MCF 10A (cell line): ENCODE measurements at regions not wholly inside any gene's neighbourhood (a gene's known extent, or its start where the extent isn't known, plus 50 kb on each side); places are given as distances from the start of the nearest gene placed in this dataset.

Experiments used
- BruUV-seq: library from RNA; stranded (reverse); fragments of 400-500 nt; replicated peaks from 2 replicates; lab custom pipeline; 2021; lab: Mats Ljungman, UMichigan
- CTCF ChIA-PET: fragments of 300-600 bp; sonication (Branson Sonifier 250); formaldehyde crosslinking; extraction: SDS; loops from one replicate; lab custom pipeline; 2021; ENCODE audit warnings: antibody characterized with exemption, inconsistent platforms; lab: Yijun Ruan, JAX
- POLR2A ChIA-PET: fragments of 300-600, 350-650 bp; sonication (Branson Sonifier 250); formaldehyde crosslinking; extraction: SDS; loops from one replicate; lab custom pipeline; 2020; ENCODE audit warnings: antibody characterized with exemption, inconsistent platforms; lab: Yijun Ruan, JAX
- DNase-seq: peaks from one replicate; pipeline ENCODE4 v3.0.0-alpha.2; 2018; ENCODE audit not compliant: unreplicated experiment
- H3K27ac Mint-ChIP-seq: one replicate; pipeline ENCODE4 v1.8.0; 2022; ENCODE audit warnings: mild to moderate bottlenecking, low read depth, mixed read lengths; ENCODE audit not compliant: unreplicated experiment
- H3K27me3 Mint-ChIP-seq: one replicate; pipeline ENCODE4 v1.8.0; 2022; ENCODE audit warnings: mixed read lengths; ENCODE audit not compliant: insufficient read depth, unreplicated experiment
- H3K36me3 Mint-ChIP-seq: one replicate; pipeline ENCODE4 v1.8.0; 2022; ENCODE audit warnings: mild to moderate bottlenecking, moderate library complexity, mixed read lengths; ENCODE audit not compliant: insufficient read depth, unreplicated experiment
- H3K4me1 Mint-ChIP-seq: one replicate; pipeline ENCODE4 v1.8.0; 2022; ENCODE audit warnings: mixed read lengths; ENCODE audit not compliant: insufficient read depth, unreplicated experiment
- H3K4me3 Mint-ChIP-seq: one replicate; pipeline ENCODE4 v1.8.0; 2022; ENCODE audit warnings: mild to moderate bottlenecking, moderate library complexity, mixed read lengths; ENCODE audit not compliant: unreplicated experiment
- H3K9me3 Mint-ChIP-seq: one replicate; pipeline ENCODE4 v1.8.0; 2022; ENCODE audit warnings: mixed read lengths; ENCODE audit not compliant: unreplicated experiment
- CTCF ChIP-seq: fragments of 200-600 bp; IDR thresholded peaks from one replicate; pipeline ENCODE4 v1.8.0; 2022; ENCODE audit warnings: antibody characterized with exemption, mild to moderate bottlenecking; ENCODE audit not compliant: unreplicated experiment
- intact Hi-C: fragments of 100-400 bp; cut with micrococcal nuclease; formaldehyde crosslinking; loops from 2 replicates; pipeline ENCODE4 v1.14.1; 2022

DNA sequence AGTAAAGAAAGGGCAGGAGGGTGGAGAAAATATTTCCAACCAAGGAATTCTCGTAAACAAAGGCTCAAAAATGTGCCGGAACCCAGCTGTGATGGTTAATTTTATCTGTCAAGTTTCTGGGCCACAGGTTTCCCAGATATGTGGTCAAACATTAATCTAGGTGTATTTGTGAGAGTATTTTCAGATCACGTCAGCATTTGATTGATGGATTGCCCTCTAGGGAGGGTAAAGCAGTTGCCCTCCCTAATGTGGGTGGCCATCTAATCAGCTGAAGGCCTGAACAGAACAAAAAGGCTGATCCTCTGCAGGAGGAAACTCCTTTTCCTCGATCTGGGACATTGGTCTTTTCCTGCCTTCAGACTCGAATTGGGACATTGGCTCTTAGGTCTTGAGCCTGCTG is 298.7 kb upstream of the TCF21 start:
- BruUV-seq, result no TSS peak
- DNase-seq, result peak; percentile 49
- no peaks in the 10 kb centered on the region for H3K36me3 Mint-ChIP-seq
- ChIA-PET CTCF (interaction anchor here (0.5 to 4.4 kb wide), 6 partner anchors 10 to 533 kb away, joined by 3 to 32 read pairs (median 6); no protein-coding TSS in a partner anchor), POLR2A (interaction anchor here (0.6 to 3.9 kb wide), 14 partner anchors 10 to 992 kb away, joined by 3 to 23 read pairs (median 3); no protein-coding TSS in a partner anchor)
- intact Hi-C loops, result no loop called here
- no peak overlapping the region for H3K4me3 Mint-ChIP-seq
- H3K9me3 Mint-ChIP-seq, result no peaks in the 10 kb centered on the region
- no peak for TF ChIP-seq CTCF
- H3K27ac Mint-ChIP-seq, result peak overlapping the region; percentile 93
- H3K27me3 Mint-ChIP-seq, result no peaks in the 10 kb centered on the region
- H3K4me1 Mint-ChIP-seq, result peaks cover 27% of the 10 kb centered on the region

DNA sequence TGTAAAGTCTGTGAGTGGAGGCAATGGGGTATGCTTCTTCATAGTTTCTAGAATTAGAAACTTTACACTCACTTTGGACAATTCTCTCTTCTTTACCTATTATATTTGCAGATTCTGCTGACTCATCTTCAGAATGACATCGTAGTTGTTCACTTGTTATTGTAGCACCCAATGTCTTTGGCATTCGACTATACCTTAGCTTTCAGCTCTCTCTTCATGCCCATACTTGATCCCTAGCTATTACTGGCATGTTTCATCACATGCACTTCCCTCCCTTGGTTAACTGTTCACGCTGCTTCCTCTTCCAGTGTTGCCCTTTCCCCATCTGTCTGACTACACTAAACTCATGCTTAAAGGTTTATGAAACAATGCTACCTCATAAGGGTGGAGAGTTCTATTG is 298.1 kb upstream of the TCF21 start:
- no TSS peak for BruUV-seq
- H3K9me3 Mint-ChIP-seq, result no peaks in the 10 kb centered on the region
- intact Hi-C loops, result loop anchor here (1.0 kb wide), 3 partner anchors 18 to 114 kb away; no protein-coding TSS in a partner anchor
- TF ChIP-seq CTCF, result no peak
- H3K27ac Mint-ChIP-seq, result peak overlapping the region; percentile 93
- peak; percentile 94 for DNase-seq
- no peak overlapping the region for H3K4me3 Mint-ChIP-seq
- CTCF ChIA-PET, result interaction anchor here (0.6 to 4.4 kb wide), 7 partner anchors 9 to 532 kb away, joined by 3 to 32 read pairs (median 7); no protein-coding TSS in a partner anchor
- H3K27me3 Mint-ChIP-seq, result no peaks in the 10 kb centered on the region
- no peaks in the 10 kb centered on the region for H3K36me3 Mint-ChIP-seq
- H3K4me1 Mint-ChIP-seq, result peaks cover 27% of the 10 kb centered on the region
- POLR2A ChIA-PET, result interaction anchor here (0.6 to 3.9 kb wide), 17 partner anchors 10 to 779 kb away, joined by 3 to 23 read pairs (median 3); no protein-coding TSS in a partner anchor

GRCh38 chr6:133591275-133591674 is 297.6 kb upstream of the TCF21 start:
- H3K27me3 Mint-ChIP-seq, result no peaks in the 10 kb centered on the region
- ChIA-PET POLR2A (interaction anchor here (0.9 to 3.9 kb wide), 15 partner anchors 11 to 779 kb away, joined by 3 to 23 read pairs (median 3); no protein-coding TSS in a partner anchor), CTCF (interaction anchor here (0.6 to 4.4 kb wide), 6 partner anchors 9 to 330 kb away, joined by 3 to 32 read pairs (median 6); no protein-coding TSS in a partner anchor)
- H3K4me1 Mint-ChIP-seq, result peaks cover 27% of the 10 kb centered on the region
- H3K36me3 Mint-ChIP-seq, result no peaks in the 10 kb centered on the region
- intact Hi-C loops, result loop anchor here (1.0 kb wide), 3 partner anchors 18 to 114 kb away; no protein-coding TSS in a partner anchor
- H3K9me3 Mint-ChIP-seq, result no peaks in the 10 kb centered on the region
- peak overlapping the region; percentile 93 for H3K27ac Mint-ChIP-seq
- no peak for TF ChIP-seq CTCF
- no peak overlapping the region for H3K4me3 Mint-ChIP-seq
- DNase-seq, result no peak
- TSS peak; percentile 97 for BruUV-seq

- no peaks in the 10 kb centered on the region for H3K27me3 Mint-ChIP-seq
- no peak overlapping the region for H3K27ac Mint-ChIP-seq
- H3K9me3 Mint-ChIP-seq, result no peaks in the 10 kb centered on the region
- H3K36me3 Mint-ChIP-seq, result no peaks in the 10 kb centered on the region
- DNase-seq, result no peak
- ChIA-PET POLR2A (interaction anchor here (0.6 kb wide), 1 partner anchor 29 kb away, joined by 3 read pairs; no protein-coding TSS in a partner anchor), CTCF (interaction anchor here (1.1 to 1.6 kb wide), 2 partner anchors 10 to 329 kb away, joined by 3 to 6 read pairs; no protein-coding TSS in a partner anchor)
- H3K4me1 Mint-ChIP-seq, result peaks cover 30% of the 10 kb centered on the region
- TF ChIP-seq CTCF, result no peak
- BruUV-seq, result no TSS peak
- H3K4me3 Mint-ChIP-seq, result no peak overlapping the region
- intact Hi-C loops, result no loop called here
These were observed 294.2 kb upstream of the TCF21 start for GRCh38 chr6:133594652-133595110.
